ENCODE measurements at regions not wholly inside any gene's neighbourhood (a gene's known extent, or its start where the extent isn't known, plus 50 kb on each side); places are given as distances from the start of the nearest gene placed in this dataset.

DNA sequence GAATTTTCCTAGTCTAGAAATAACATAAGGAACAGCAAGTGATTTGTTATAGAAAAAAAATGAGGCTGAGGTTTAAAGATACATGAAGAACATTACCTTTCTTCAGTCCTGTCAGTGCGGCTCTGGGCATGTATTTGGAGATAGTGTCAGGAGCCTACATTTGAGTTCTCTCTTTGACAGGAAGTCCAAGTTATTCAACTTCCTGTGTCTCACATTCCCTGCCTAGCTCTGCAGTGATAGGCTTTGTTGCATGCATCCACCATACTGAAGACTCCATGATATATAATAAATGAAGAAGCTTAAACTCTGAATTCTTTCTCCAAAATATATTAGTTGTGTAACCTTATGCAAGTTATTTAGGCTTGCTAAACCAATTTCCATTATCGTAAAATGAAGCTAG, 148.7 kb downstream of the RELL1 start:
- no peak for ATAC-seq

DNA sequence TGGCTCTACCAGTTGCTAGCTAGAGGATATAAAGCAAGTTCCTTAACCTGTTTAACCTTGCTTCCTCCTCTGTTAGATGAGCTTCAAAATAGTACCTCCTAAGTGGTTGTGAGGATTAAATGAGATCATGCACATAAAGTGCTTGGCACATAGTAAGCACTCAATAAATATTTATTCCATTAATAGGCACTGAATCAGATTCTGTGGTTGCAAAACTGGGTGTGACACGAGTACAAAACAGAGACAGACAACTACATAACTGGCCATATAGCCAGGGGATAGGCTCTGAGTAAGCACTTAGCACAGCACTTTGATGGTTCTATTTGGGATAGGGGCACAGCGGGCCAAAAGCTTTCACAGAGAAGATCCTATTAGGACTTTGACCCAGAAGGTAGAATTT, 150.3 kb downstream of the RELL1 start:
- no peak for TF ChIP-seq TCF4 (CRISPR knock-in tag; IDR thresholded peaks at IDR 0.05; ENCODE audit: borderline replicate concordance)
- TF ChIP-seq ISL1 (CRISPR knock-in tag; IDR thresholded peaks at IDR 0.05): no peak
- no peak for ATAC-seq

More for the DNA sequence above, 148.7 kb downstream of the RELL1 start:
- TF ChIP-seq PPARA (CRISPR knock-in tag; IDR thresholded peaks at IDR 0.05; ENCODE audit: borderline replicate concordance): no peak
- no peak for TF ChIP-seq ZNF565 (CRISPR knock-in tag; conservative IDR thresholded peaks at IDR 0.05; ENCODE audit: low read depth)
- no peak for TF ChIP-seq ZNF8 (CRISPR knock-in tag; IDR thresholded peaks at IDR 0.05)
- no peak for TF ChIP-seq TOX (CRISPR knock-in tag; IDR thresholded peaks at IDR 0.05; ENCODE audit: borderline replicate concordance)
- TF ChIP-seq, protein P1, sequence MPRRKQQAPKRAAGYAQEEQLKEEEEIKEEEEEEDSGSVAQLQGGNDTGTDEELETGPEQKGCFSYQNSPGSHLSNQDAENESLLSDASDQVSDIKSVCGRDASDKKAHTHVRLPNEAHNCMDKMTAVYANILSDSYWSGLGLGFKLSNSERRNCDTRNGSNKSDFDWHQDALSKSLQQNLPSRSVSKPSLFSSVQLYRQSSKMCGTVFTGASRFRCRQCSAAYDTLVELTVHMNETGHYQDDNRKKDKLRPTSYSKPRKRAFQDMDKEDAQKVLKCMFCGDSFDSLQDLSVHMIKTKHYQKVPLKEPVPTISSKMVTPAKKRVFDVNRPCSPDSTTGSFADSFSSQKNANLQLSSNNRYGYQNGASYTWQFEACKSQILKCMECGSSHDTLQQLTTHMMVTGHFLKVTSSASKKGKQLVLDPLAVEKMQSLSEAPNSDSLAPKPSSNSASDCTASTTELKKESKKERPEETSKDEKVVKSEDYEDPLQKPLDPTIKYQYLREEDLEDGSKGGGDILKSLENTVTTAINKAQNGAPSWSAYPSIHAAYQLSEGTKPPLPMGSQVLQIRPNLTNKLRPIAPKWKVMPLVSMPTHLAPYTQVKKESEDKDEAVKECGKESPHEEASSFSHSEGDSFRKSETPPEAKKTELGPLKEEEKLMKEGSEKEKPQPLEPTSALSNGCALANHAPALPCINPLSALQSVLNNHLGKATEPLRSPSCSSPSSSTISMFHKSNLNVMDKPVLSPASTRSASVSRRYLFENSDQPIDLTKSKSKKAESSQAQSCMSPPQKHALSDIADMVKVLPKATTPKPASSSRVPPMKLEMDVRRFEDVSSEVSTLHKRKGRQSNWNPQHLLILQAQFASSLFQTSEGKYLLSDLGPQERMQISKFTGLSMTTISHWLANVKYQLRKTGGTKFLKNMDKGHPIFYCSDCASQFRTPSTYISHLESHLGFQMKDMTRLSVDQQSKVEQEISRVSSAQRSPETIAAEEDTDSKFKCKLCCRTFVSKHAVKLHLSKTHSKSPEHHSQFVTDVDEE (CRISPR knock-in tag; IDR thresholded peaks at IDR 0.05): no peak

DNA sequence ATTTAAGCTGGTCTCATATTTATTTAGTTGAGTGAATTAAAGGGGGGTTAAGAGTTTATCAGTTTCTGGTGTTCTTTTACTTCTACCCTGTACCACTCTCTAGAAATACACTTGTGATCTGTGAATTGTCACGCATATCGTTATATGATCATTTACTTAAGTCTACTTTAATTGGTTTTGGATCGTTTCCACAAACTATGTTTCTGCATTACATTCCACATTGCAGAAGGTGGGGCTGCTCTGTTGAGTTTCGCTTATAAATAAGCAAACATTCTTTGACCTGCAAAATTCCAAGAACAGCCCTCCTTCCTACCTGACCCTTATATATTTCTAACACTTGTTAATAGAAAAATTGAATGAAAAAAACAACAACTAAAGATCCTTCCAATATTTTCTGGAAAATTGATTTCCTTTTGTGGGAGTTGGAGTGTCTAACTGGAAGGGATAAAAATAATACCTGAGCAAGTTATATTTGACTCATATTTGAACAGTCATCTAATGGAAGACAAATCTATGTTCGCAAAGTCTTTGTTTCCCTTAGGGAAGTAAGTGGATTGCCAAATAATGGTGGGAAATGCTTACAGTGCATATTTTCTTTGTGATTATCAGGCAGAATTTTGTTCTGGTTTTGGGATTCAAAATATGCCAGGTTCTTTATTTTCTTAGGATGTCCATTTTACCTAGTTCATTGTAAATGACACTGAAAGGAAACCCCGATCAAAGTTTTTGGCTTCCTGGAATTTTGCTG, 152.7 kb downstream of the RELL1 start:
- no peak for ATAC-seq
- TF ChIP-seq OSR1 (CRISPR knock-in tag; IDR thresholded peaks at IDR 0.05) (no peak), SNAI2 (CRISPR knock-in tag; IDR thresholded peaks at IDR 0.05) (no peak), PPARA (CRISPR knock-in tag; IDR thresholded peaks at IDR 0.05; ENCODE audit: borderline replicate concordance) (no peak), ARNTL (CRISPR knock-in tag; IDR thresholded peaks at IDR 0.05; ENCODE audit: borderline replicate concordance, low read depth) (no peak), ZFP30 (CRISPR knock-in tag; IDR thresholded peaks at IDR 0.05) (no peak), ZFP3 (CRISPR knock-in tag; IDR thresholded peaks at IDR 0.05) (no peak), ESRRG (CRISPR knock-in tag; IDR thresholded peaks at IDR 0.05) (no peak), BACH2 (CRISPR knock-in tag; IDR thresholded peaks at IDR 0.05; ENCODE audit: borderline replicate concordance) (no peak), ZNF565 (CRISPR knock-in tag; conservative IDR thresholded peaks at IDR 0.05; ENCODE audit: low read depth) (no peak)
- TF ChIP-seq, protein P2, sequence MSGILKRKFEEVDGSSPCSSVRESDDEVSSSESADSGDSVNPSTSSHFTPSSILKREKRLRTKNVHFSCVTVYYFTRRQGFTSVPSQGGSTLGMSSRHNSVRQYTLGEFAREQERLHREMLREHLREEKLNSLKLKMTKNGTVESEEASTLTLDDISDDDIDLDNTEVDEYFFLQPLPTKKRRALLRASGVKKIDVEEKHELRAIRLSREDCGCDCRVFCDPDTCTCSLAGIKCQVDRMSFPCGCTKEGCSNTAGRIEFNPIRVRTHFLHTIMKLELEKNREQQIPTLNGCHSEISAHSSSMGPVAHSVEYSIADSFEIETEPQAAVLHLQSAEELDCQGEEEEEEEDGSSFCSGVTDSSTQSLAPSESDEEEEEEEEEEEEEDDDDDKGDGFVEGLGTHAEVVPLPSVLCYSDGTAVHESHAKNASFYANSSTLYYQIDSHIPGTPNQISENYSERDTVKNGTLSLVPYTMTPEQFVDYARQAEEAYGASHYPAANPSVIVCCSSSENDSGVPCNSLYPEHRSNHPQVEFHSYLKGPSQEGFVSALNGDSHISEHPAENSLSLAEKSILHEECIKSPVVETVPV (CRISPR knock-in tag; IDR thresholded peaks at IDR 0.05): no peak
- TF ChIP-seq, protein P3, sequence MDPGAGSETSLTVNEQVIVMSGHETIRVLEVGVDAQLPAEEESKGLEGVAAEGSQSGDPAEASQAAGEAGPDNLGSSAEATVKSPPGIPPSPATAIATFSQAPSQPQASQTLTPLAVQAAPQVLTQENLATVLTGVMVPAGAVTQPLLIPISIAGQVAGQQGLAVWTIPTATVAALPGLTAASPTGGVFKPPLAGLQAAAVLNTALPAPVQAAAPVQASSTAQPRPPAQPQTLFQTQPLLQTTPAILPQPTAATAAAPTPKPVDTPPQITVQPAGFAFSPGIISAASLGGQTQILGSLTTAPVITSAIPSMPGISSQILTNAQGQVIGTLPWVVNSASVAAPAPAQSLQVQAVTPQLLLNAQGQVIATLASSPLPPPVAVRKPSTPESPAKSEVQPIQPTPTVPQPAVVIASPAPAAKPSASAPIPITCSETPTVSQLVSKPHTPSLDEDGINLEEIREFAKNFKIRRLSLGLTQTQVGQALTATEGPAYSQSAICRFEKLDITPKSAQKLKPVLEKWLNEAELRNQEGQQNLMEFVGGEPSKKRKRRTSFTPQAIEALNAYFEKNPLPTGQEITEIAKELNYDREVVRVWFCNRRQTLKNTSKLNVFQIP (CRISPR knock-in tag; IDR thresholded peaks at IDR 0.05; ENCODE audit: borderline replicate concordance, low read depth): no peak
- TF ChIP-seq, protein P1 (CRISPR knock-in tag; IDR thresholded peaks at IDR 0.05): no peak
- TF ChIP-seq, protein P4, sequence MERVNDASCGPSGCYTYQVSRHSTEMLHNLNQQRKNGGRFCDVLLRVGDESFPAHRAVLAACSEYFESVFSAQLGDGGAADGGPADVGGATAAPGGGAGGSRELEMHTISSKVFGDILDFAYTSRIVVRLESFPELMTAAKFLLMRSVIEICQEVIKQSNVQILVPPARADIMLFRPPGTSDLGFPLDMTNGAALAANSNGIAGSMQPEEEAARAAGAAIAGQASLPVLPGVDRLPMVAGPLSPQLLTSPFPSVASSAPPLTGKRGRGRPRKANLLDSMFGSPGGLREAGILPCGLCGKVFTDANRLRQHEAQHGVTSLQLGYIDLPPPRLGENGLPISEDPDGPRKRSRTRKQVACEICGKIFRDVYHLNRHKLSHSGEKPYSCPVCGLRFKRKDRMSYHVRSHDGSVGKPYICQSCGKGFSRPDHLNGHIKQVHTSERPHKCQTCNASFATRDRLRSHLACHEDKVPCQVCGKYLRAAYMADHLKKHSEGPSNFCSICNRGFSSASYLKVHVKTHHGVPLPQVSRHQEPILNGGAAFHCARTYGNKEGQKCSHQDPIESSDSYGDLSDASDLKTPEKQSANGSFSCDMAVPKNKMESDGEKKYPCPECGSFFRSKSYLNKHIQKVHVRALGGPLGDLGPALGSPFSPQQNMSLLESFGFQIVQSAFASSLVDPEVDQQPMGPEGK (CRISPR knock-in tag; IDR thresholded peaks at IDR 0.05; ENCODE audit: borderline replicate concordance): no peak

All from SK-N-SH treated with all-trans-retinoic acid at 6 μM for 48 hours (cell line).